Right atrium auricular region (tissue), 2 donors: ENCODE measurements at regions not wholly inside any gene's neighbourhood (a gene's known extent, or its start where the extent isn't known, plus 50 kb on each side); places are given as distances from the start of the nearest gene placed in this dataset.

Experiments used
- DNase-seq: peaks from one replicate; pipeline ENCODE4 v3.0.0-alpha.2; 2019; ENCODE audit warnings: low spot score
- H3K27ac ChIP-seq, 2 donors: fragments of 200-600 bp; sonication (generic); 1 replicate in 1 of 2; 2 replicates in 1 of 2; pipeline ENCODE4 v1.5.1; 2016 to 2019
- H3K27me3 ChIP-seq, 2 donors: fragments of 200-600 bp; sonication (generic); one replicate each; pipeline versions ENCODE4 v1.5.1 to v1.6.0; 2017 to 2019
- H3K36me3 ChIP-seq: fragments of 200-600 bp; sonication (generic); one replicate; pipeline ENCODE4 v1.5.1; 2016
- H3K4me1 ChIP-seq, 2 donors: fragments of 200-600 bp; sonication (generic); one replicate each; pipeline versions ENCODE4 v1.5.1 to v1.6.0; 2017 to 2019
- H3K4me3 ChIP-seq, 2 donors: fragments of 200-600 bp; sonication (generic); 1 replicate in 1 of 2; 2 replicates in 1 of 2; pipeline ENCODE4 v1.5.1; 2017 to 2019; ENCODE audit warnings: mild to moderate bottlenecking in 1 of 2, moderate library complexity in 1 of 2
- H3K9me3 ChIP-seq, 2 donors: fragments of 200-600 bp; sonication (generic); one replicate each; pipeline ENCODE4 v1.5.1; 2019
- CTCF ChIP-seq, 2 donors: fragments of 200-600 bp; sonication (generic); IDR thresholded peaks; one replicate each; pipeline ENCODE4 v1.5.1; 2019; ENCODE audit warnings: antibody characterized with exemption in 2 of 2

- no peaks in the 10 kb centered on the region for H3K9me3 ChIP-seq
- no peak for DNase-seq
- no peaks in the 10 kb centered on the region for H3K27me3 ChIP-seq
- H3K36me3 ChIP-seq = no peaks in the 10 kb centered on the region
- H3K4me1 ChIP-seq = no peaks in the 10 kb centered on the region
- no peak overlapping the region for H3K4me3 ChIP-seq
- no peak for TF ChIP-seq CTCF (IDR thresholded peaks at IDR 0.05)
- H3K27ac ChIP-seq = no peak overlapping the region
These were observed 218.8 kb downstream of the SCG2 start for GRCh38 chr2:223383315-223383714.

- no peak overlapping the region for H3K4me3 ChIP-seq
- no peak for TF ChIP-seq CTCF (IDR thresholded peaks at IDR 0.05)
- H3K36me3 ChIP-seq = no peaks in the 10 kb centered on the region
- no peak for DNase-seq
- no peak overlapping the region for H3K27ac ChIP-seq
- H3K4me1 ChIP-seq = no peaks in the 10 kb centered on the region
- H3K9me3 ChIP-seq = no peaks in the 10 kb centered on the region
- H3K27me3 ChIP-seq = no peaks in the 10 kb centered on the region
These were observed 216.0 kb downstream of the SCG2 start for GRCh38 chr2:223386189-223386588.

- no peaks in the 10 kb centered on the region for H3K27me3 ChIP-seq
- H3K4me3 ChIP-seq = no peak overlapping the region
- no peaks in the 10 kb centered on the region for H3K4me1 ChIP-seq
- no peak for DNase-seq
- no peak for TF ChIP-seq CTCF (IDR thresholded peaks at IDR 0.05)
- no peaks in the 10 kb centered on the region for H3K9me3 ChIP-seq
- no peak overlapping the region for H3K27ac ChIP-seq
- no peaks in the 10 kb centered on the region for H3K36me3 ChIP-seq
These were observed 215.2 kb downstream of the SCG2 start for GRCh38 chr2:223386984-223387383.

GRCh38 chr2:223389624-223390023 is 212.5 kb downstream of the SCG2 start:
- Histone ChIP-seq H3K27ac (no peak overlapping the region), H3K4me3 (no peak overlapping the region)

GRCh38 chr2:223396993-223397392 is 205.2 kb downstream of the SCG2 start:
- Histone ChIP-seq H3K27me3 (no peaks in the 10 kb centered on the region), H3K27ac (no peak overlapping the region), H3K36me3 (no peaks in the 10 kb centered on the region), H3K9me3 (peaks cover 0 to 24% of the 10 kb centered on the region in 2 donors), H3K4me1 (no peaks in the 10 kb centered on the region), H3K4me3 (no peak overlapping the region)
- no peak for TF ChIP-seq CTCF (IDR thresholded peaks at IDR 0.05)
- DNase-seq = no peak

More at GRCh38 chr2:223389624-223390023, 212.5 kb downstream of the SCG2 start:
- Histone ChIP-seq H3K27me3 (no peaks in the 10 kb centered on the region), H3K4me1 (no peaks in the 10 kb centered on the region), H3K9me3 (peaks cover 0 to 15% of the 10 kb centered on the region in 2 donors), H3K36me3 (no peaks in the 10 kb centered on the region)
- no peak for DNase-seq
- TF ChIP-seq CTCF (IDR thresholded peaks at IDR 0.05) = no peak

GRCh38 chr2:223399357-223399957 is 202.7 kb downstream of the SCG2 start:
- peak overlapping the region in 1 of 2 donors; percentile 23 for H3K27ac ChIP-seq
- no peak overlapping the region for H3K4me3 ChIP-seq
- H3K4me1 ChIP-seq = no peaks in the 10 kb centered on the region
- no peak for TF ChIP-seq CTCF (IDR thresholded peaks at IDR 0.05)
- H3K36me3 ChIP-seq = no peaks in the 10 kb centered on the region
- DNase-seq = no peak
- H3K9me3 ChIP-seq = peaks cover 0 to 10% of the 10 kb centered on the region in 2 donors
- no peaks in the 10 kb centered on the region for H3K27me3 ChIP-seq
